BJ (cell line): ENCODE measurements at regions not wholly inside any gene's neighbourhood (a gene's known extent, or its start where the extent isn't known, plus 50 kb on each side); places are given as distances from the start of the nearest gene placed in this dataset.

ENCODE experiments used
- CTCF ChIA-PET: fragments of 350-600 bp; formaldehyde crosslinking; extraction: SDS; loops from one replicate; lab custom pipeline; 2021; ENCODE audit warnings: antibody characterized with exemption, inconsistent platforms; lab: Yijun Ruan, JAX
- POLR2A ChIA-PET: fragments of 300-600 bp; sonication (Branson Sonifier 250); formaldehyde crosslinking; extraction: SDS; loops from one replicate; lab custom pipeline; 2021; ENCODE audit warnings: antibody characterized with exemption; lab: Charles Lee
- DNase-seq: peaks from one replicate; pipeline ENCODE4 v3.0.0-alpha.2; 2011; ENCODE audit warnings: low read depth
- H3K27me3 ChIP-seq: 2 replicates; pipeline ENCODE4 v1.6.0; 2011; ENCODE audit warnings: low read length; ENCODE audit not compliant: control insufficient read depth, insufficient read depth
- H3K36me3 ChIP-seq: 2 replicates; pipeline ENCODE4 v1.5.1; 2011; ENCODE audit warnings: low read length; ENCODE audit not compliant: control insufficient read depth, insufficient read depth
- H3K4me3 ChIP-seq: 2 replicates; pipeline ENCODE4 v1.5.1; 2011; ENCODE audit warnings: low read depth, mild to moderate bottlenecking, control low read depth, low read length
- TF ChIP-seq, protein P1 (sequence below): IDR thresholded peaks from 2 replicates; pipeline ENCODE4 v1.5.1; 2011; ENCODE audit warnings: low read depth, mild to moderate bottlenecking, control low read depth, inconsistent platforms, low read length, moderate library complexity; ENCODE audit not compliant: insufficient read depth

DNA sequence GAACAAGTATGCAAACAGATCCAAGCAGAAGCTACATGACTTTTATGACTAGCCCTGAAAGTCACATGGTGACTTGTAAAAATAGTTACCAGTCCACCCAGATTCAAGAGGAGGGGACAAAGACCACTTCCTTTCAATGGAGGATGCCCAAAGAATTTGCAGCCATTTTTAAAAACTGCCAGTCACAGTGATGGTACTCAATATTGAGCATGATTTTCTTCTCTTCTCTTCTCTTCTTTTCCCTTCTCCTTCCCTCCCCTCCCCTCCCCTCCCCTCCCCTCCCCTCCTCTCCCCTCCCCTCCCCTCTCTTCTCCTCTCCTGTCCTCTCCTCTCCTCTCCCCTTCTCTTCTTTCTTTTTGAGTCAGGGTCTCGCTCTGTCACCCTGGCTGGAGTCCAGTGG, 286.9 kb downstream of the PARP8 start:
- Histone ChIP-seq H3K27me3 (no peaks in the 10 kb centered on the region), H3K36me3 (no peaks in the 10 kb centered on the region), H3K4me3 (no peak overlapping the region)
- CTCF ChIA-PET: interaction anchor here (1.0 kb wide), 1 partner anchor 71 kb away, joined by 3 read pairs; no protein-coding TSS in a partner anchor
- no peak for DNase-seq
- POLR2A ChIA-PET: no interaction called here
- TF ChIP-seq, protein P1, sequence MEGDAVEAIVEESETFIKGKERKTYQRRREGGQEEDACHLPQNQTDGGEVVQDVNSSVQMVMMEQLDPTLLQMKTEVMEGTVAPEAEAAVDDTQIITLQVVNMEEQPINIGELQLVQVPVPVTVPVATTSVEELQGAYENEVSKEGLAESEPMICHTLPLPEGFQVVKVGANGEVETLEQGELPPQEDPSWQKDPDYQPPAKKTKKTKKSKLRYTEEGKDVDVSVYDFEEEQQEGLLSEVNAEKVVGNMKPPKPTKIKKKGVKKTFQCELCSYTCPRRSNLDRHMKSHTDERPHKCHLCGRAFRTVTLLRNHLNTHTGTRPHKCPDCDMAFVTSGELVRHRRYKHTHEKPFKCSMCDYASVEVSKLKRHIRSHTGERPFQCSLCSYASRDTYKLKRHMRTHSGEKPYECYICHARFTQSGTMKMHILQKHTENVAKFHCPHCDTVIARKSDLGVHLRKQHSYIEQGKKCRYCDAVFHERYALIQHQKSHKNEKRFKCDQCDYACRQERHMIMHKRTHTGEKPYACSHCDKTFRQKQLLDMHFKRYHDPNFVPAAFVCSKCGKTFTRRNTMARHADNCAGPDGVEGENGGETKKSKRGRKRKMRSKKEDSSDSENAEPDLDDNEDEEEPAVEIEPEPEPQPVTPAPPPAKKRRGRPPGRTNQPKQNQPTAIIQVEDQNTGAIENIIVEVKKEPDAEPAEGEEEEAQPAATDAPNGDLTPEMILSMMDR: no peak

- H3K36me3 ChIP-seq: no peaks in the 10 kb centered on the region
- DNase-seq: no peak
- ChIA-PET POLR2A (no interaction called here), CTCF (interaction anchor here (0.6 to 2.5 kb wide), 14 partner anchors 9 to 1700 kb away, joined by 3 to 11 read pairs (median 4); no protein-coding TSS in a partner anchor)
- TF ChIP-seq, protein P1: peak; percentile 62
- no peak overlapping the region for H3K4me3 ChIP-seq
- H3K27me3 ChIP-seq: peaks cover 8% of the 10 kb centered on the region
These were observed 292.5 kb downstream of the PARP8 start for GRCh38 chr5:50958852-50959457.

DNA sequence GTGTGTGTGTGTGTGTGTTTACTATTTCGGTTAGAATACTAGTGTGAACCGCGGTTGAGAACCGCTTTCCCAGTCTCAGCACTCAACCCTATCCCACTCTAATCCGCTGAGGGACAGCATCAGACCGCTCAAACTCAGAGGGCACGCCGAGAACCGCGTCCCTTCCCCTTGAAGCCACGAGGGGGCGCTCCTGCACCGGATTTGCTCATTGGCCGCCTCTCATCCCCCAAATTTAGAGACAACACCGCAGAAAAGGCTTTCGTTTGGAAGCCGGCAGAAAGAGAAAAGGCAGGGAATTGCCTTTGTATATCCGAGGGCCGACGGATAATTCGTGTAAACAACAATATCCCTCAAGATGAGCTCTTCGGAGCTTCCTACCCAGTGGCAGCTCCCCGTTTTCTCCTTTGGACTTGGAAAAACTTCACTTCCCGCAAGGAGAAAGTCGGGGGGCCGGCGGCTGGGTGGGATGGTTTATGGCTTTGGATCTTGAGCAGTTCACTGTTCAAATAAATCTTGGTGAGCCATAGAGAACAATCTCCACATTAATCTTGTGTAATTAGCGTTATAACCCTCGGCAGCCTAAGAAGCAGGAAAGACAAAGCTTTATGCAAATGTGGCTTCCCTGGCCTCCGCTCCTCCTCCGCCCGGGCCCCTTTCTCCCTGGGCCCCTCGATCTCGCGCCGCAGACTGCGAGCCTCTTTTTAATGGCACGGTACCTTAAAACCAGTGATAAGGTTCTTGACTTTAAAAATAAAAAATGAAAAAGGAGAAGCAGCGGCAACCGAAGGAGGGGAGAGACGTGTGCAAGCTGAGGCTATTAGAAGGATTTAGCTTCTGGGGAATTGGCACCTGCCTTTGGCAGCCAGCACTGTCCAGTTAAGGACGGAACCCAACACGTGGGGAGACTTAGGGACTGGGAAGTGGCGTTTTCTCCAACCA, 296.8 kb downstream of the PARP8 start:
- ChIA-PET CTCF (interaction anchor here (0.6 to 1.6 kb wide), 18 partner anchors 9 to 1696 kb away, joined by 3 to 12 read pairs (median 3); no protein-coding TSS in a partner anchor), POLR2A (no interaction called here)
- no peak for DNase-seq

GRCh38 chr5:50963971-50964745, 297.7 kb downstream of the PARP8 start:
- ChIA-PET POLR2A (no interaction called here), CTCF (interaction anchor here (0.9 to 1.6 kb wide), 11 partner anchors 8 to 1695 kb away, joined by 3 to 12 read pairs (median 3); no protein-coding TSS in a partner anchor)
- peaks cover 46% of the 10 kb centered on the region for H3K27me3 ChIP-seq
- TF ChIP-seq, protein P1: no peak
- DNase-seq: no peak
- H3K36me3 ChIP-seq: no peaks in the 10 kb centered on the region
- H3K4me3 ChIP-seq: no peak overlapping the region

More for the DNA sequence above, 296.8 kb downstream of the PARP8 start:
- TF ChIP-seq, protein P1: peak; percentile 98
- H3K4me3 ChIP-seq: peak overlapping the region; percentile 39
- peaks cover 36% of the 10 kb centered on the region for H3K27me3 ChIP-seq
- no peaks in the 10 kb centered on the region for H3K36me3 ChIP-seq
